ENCODE measurements at regions not wholly inside any gene's neighbourhood (a gene's known extent, or its start where the extent isn't known, plus 50 kb on each side); places are given as distances from the start of the nearest gene placed in this dataset.
"Not testable (repeated sequence)": the region's sequence is repeated elsewhere in the genome, so short reads cannot be mapped to it uniquely, and the experiment has no call there.

- Histone ChIP-seq H3K9me3 (peaks cover 0 to 25% of the 10 kb centered on the region in 2 donors), H3K27me3 (no peaks in the 10 kb centered on the region), H3K4me3 (no peak overlapping the region), H3K4me1 (no peaks in the 10 kb centered on the region), H3K36me3 (no peaks in the 10 kb centered on the region), H3K27ac (no peak overlapping the region)
- DNase-seq (ENCODE audit: low spot score) = no peak
- TF ChIP-seq CTCF (IDR thresholded peaks at IDR 0.05) = no peak
Observed at GRCh38 chr9:82436475-82436874, 447.9 kb downstream of the SPATA31D1 start.

- not testable (repeated sequence) for H3K36me3 ChIP-seq; H3K27ac ChIP-seq; H3K27me3 ChIP-seq; H3K4me3 ChIP-seq; DNase-seq (ENCODE audit: low spot score); H3K4me1 ChIP-seq
- peaks cover 0 to 30% of the 10 kb centered on the region in 2 donors for H3K9me3 ChIP-seq
Observed at GRCh38 chr9:82437183-82437582, 448.6 kb downstream of the SPATA31D1 start.

- H3K9me3 ChIP-seq = peaks cover 0 to 30% of the 10 kb centered on the region in 2 donors
- no peaks in the 10 kb centered on the region for H3K36me3 ChIP-seq
- H3K27ac ChIP-seq = no peak overlapping the region
- no peaks in the 10 kb centered on the region for H3K4me1 ChIP-seq
- DNase-seq (ENCODE audit: low spot score) = no peak
- TF ChIP-seq CTCF (IDR thresholded peaks at IDR 0.05) = no peak
- no peak overlapping the region for H3K4me3 ChIP-seq
- H3K27me3 ChIP-seq = no peaks in the 10 kb centered on the region
Observed at GRCh38 chr9:82438581-82438980, 450.0 kb downstream of the SPATA31D1 start.

GRCh38 chr9:82443312-82443711, 454.7 kb downstream of the SPATA31D1 start:
- Histone ChIP-seq H3K27me3 (no peaks in the 10 kb centered on the region), H3K27ac (no peak overlapping the region)
- DNase-seq (ENCODE audit: low spot score) = no peak

GRCh38 chr9:82445556-82445955, 457.0 kb downstream of the SPATA31D1 start:
- no peak for TF ChIP-seq CTCF (IDR thresholded peaks at IDR 0.05)
- Histone ChIP-seq H3K36me3 (no peaks in the 10 kb centered on the region), H3K27me3 (no peaks in the 10 kb centered on the region), H3K4me3 (no peak overlapping the region), H3K27ac (no peak overlapping the region), H3K4me1 (no peaks in the 10 kb centered on the region), H3K9me3 (peaks cover 0 to 41% of the 10 kb centered on the region in 2 donors)
- DNase-seq (ENCODE audit: low spot score) = no peak

More at GRCh38 chr9:82443312-82443711, 454.7 kb downstream of the SPATA31D1 start:
- Histone ChIP-seq H3K9me3 (peaks cover 0 to 47% of the 10 kb centered on the region in 2 donors), H3K36me3 (no peaks in the 10 kb centered on the region), H3K4me1 (no peaks in the 10 kb centered on the region), H3K4me3 (no peak overlapping the region)
- no peak for TF ChIP-seq CTCF (IDR thresholded peaks at IDR 0.05)

- Histone ChIP-seq H3K27me3 (no peaks in the 10 kb centered on the region), H3K36me3 (no peaks in the 10 kb centered on the region)
Observed at GRCh38 chr9:82447343-82447742, 458.8 kb downstream of the SPATA31D1 start.

More at GRCh38 chr9:82447343-82447742, 458.8 kb downstream of the SPATA31D1 start:
- H3K27ac ChIP-seq = no peak overlapping the region
- no peak for TF ChIP-seq CTCF (IDR thresholded peaks at IDR 0.05)
- H3K9me3 ChIP-seq = peaks cover 0 to 34% of the 10 kb centered on the region in 2 donors
- DNase-seq (ENCODE audit: low spot score) = no peak
- H3K4me1 ChIP-seq = no peaks in the 10 kb centered on the region
- H3K4me3 ChIP-seq = no peak overlapping the region

All from right atrium auricular region (tissue), 2 donors.